SK-N-SH (cell line): ENCODE measurements at regions not wholly inside any gene's neighbourhood (a gene's known extent, or its start where the extent isn't known, plus 50 kb on each side); places are given as distances from the start of the nearest gene placed in this dataset.

Source experiments
- CTCF ChIP-seq: fragments of 200-600 bp; sonication (generic); IDR thresholded peaks from 2 replicates; pipeline ENCODE4 v1.6.1; 2017; ENCODE audit warnings: antibody characterized with exemption, mild to moderate bottlenecking, moderate library complexity
- ELF1 ChIP-seq: IDR thresholded peaks from 2 replicates; pipeline ENCODE4 v1.4.0; 2012
- EP300 ChIP-seq, 2 experiments: IDR thresholded peaks; 2 replicates each; pipeline versions ENCODE4 v1.4.0 to v1.6.1; 2012; ENCODE audit warnings: borderline replicate concordance in 1 of 2, low read depth in 1 of 2, low read length in 1 of 2
- FOSL2 ChIP-seq: IDR thresholded peaks from 2 replicates; pipeline ENCODE4 v1.4.0; 2012; ENCODE audit warnings: low read depth, mild to moderate bottlenecking, moderate library complexity, borderline replicate concordance
- GABPA ChIP-seq: IDR thresholded peaks from 2 replicates; pipeline ENCODE4 v1.4.0; 2012; ENCODE audit warnings: low read depth, mild to moderate bottlenecking
- JUND ChIP-seq: IDR thresholded peaks from 2 replicates; pipeline ENCODE4 v1.4.0; 2012
- NFIC ChIP-seq: IDR thresholded peaks from 2 replicates; pipeline ENCODE4 v1.4.0; 2012; ENCODE audit warnings: borderline replicate concordance
- POLR2AphosphoS5 ChIP-seq: IDR thresholded peaks from 2 replicates; pipeline ENCODE4 v1.6.1; 2012; ENCODE audit warnings: low read depth, low read length
- RAD21 ChIP-seq: IDR thresholded peaks from 2 replicates; pipeline ENCODE4 v1.6.1; 2012; ENCODE audit warnings: mild to moderate bottlenecking, low read length
- RCOR1 ChIP-seq: fragments of 150-350 bp; IDR thresholded peaks from 2 replicates; pipeline ENCODE4 v1.6.1; 2017; ENCODE audit warnings: antibody characterized with exemption, low read length
- REST ChIP-seq: IDR thresholded peaks from 2 replicates; pipeline ENCODE4 v1.6.1; 2012; ENCODE audit warnings: mild to moderate bottlenecking, low read depth, low read length, moderate library complexity
- RFX5 ChIP-seq: IDR thresholded peaks from 2 replicates; pipeline ENCODE4 v1.6.1; 2012; ENCODE audit warnings: mild to moderate bottlenecking, improper control_type of control experiment, low read length
- SIN3A ChIP-seq: IDR thresholded peaks from 2 replicates; pipeline ENCODE4 v1.6.1; 2012; ENCODE audit warnings: low read depth, mild to moderate bottlenecking, low read length, moderate library complexity, borderline replicate concordance
- SMC3 ChIP-seq: IDR thresholded peaks from 2 replicates; pipeline ENCODE4 v1.6.1; 2012; ENCODE audit warnings: low read depth, low read length, improper control_type of control experiment

GRCh38 chr2:176813156-176813555 lies 399.4 kb upstream of the HNRNPA3 start:
- TF ChIP-seq CTCF (no peak), SIN3A (no peak), GABPA (no peak), POLR2AphosphoS5 (no peak), RAD21 (no peak), JUND (no peak), REST (no peak), FOSL2 (no peak), EP300 (IDR thresholded peaks at IDR 0.05; ENCODE audit: borderline replicate concordance in 1 of 2, low read depth in 1 of 2, low read length in 1 of 2) (no peak), RCOR1 (no peak), RFX5 (no peak), SMC3 (no peak), NFIC (no peak), ELF1 (no peak)
